ENCODE measurements at regions not wholly inside any gene's neighbourhood (a gene's known extent, or its start where the extent isn't known, plus 50 kb on each side); places are given as distances from the start of the nearest gene placed in this dataset.
"Not testable (repeated sequence)": the region's sequence is repeated elsewhere in the genome, so short reads cannot be mapped to it uniquely, and the experiment has no call there.

GRCh38 chr9:7338586-7339281 lies 460.8 kb downstream of the DMAC1 start:
- DNase-seq: no peak

- no peak for DNase-seq
These were observed 463.1 kb downstream of the DMAC1 start for GRCh38 chr9:7336356-7337065.

DNA sequence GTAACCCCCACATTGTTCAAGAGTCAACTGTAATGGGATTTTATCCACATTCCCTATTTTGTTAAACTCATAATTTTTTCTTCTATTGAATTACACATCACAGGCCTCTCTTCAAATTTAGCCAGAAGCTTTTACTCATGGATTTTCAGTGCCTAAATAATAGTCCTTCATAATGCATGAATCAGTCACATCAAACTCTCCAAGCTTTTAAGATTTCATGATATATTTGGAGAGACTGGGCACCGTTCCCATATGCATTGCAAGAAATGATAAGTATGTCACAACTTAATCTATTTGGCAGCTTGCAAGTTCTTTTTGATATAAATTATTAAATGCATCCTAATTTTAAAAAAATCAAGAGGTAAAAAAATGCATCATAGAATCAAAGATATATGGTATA lies 465.9 kb downstream of the DMAC1 start:
- no peak for DNase-seq

- DNase-seq: no peak
These were observed 466.8 kb downstream of the DMAC1 start for GRCh38 chr9:7332780-7333179.

DNA sequence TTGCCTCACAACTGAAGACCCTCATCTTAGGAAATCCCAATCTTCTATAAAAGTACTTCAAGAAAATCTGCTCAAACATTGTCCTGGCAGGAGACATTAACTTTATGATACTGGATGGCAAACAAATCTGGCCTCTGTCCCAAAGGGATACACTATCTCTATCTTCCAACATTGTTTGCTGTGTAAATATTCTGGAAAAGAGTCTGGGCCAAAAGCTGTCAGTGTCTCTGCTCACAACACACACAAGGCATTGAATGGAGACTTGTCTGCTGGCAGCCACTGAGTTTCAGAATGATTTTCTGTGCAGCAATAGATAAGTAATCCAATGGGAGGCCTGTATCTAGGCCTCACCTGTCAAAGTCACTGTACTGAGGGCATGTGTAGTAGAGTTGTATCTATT lies 471.1 kb downstream of the DMAC1 start:
- DNase-seq: no peak

DNA sequence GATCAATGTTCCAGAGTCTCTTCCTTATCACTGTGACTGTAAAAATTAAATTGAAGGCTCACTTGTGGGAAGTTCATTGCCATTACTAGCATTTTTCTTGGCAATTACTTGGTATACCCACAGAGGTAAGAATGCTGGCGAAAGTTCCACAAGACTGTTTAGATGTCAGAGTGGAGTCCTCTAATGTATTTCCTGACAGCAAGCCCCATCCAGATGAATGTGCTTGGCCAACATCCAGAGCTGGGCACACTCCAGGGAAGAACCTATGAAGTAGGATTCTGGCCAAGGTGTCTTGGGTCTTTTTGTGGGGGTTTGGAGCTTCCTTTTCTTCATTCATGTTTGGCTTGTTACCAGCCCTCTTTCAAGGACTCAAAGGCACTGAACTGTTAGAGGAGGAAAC lies 473.6 kb downstream of the DMAC1 start:
- no peak for DNase-seq

DNA sequence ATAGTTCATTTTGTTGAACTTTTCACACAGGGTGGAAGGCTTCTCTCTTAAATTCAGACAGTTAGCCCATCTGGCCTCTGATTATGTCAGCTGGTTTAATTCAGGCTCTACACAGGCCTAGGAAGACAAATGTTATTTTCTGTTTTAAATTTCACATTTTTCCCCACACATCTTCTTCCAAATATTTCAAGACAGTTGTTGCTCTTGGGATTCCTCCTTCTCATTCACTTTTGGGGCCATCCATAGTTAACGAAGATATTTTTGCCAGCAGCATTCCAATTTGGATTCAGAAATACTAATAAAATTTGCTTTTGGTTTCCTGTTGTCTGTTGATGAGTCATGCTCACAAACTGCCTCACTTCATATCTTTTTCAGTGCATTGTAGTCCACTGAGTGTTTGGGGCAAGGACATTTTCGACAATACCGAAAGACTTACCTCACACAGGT lies 475.4 kb downstream of the DMAC1 start:
- no peak for DNase-seq

- no peak for DNase-seq
These were observed 478.7 kb downstream of the DMAC1 start for GRCh38 chr9:7320841-7321240.

DNA sequence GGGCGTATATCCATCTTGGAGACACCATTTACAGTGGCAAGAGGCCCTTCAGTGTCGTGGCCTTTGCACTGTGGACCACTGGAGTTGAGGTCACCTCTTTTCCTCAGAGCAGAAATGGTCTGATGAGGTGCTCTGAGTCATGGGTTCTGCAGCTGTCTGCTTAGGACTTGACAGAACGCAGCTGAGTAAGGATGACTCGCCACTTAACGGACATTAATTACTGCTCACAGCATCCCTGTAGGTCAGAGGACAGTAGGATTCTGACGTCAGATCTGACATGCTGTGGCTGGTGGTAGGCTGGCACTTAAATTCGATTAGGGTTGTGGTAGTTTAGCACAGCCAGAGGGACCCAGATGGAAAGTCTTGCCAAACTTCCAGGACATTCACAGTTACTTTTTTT lies 479.4 kb downstream of the DMAC1 start:
- DNase-seq: no peak

DNA sequence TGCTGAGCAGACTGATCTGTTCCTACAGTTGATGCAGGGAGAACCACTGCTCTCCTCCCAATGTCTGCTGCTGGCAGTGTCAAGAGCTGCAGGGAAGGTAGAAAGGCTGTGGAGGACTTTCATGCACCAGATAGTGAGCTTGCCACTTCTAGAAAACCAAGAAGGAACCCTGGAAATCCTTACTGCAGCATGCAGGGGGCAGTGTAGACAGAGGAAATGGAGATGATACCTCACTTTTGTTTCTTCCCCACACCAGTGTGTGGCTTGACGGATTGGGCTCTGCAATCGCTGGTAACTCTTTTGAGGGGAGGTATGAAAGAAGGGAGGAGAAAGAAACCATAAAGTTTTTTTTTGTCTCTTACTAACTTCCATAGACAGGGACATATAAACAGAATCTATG lies 480.7 kb downstream of the DMAC1 start:
- DNase-seq: no peak

- DNase-seq: no peak
These were observed 482.6 kb downstream of the DMAC1 start for GRCh38 chr9:7316967-7317366.

DNA sequence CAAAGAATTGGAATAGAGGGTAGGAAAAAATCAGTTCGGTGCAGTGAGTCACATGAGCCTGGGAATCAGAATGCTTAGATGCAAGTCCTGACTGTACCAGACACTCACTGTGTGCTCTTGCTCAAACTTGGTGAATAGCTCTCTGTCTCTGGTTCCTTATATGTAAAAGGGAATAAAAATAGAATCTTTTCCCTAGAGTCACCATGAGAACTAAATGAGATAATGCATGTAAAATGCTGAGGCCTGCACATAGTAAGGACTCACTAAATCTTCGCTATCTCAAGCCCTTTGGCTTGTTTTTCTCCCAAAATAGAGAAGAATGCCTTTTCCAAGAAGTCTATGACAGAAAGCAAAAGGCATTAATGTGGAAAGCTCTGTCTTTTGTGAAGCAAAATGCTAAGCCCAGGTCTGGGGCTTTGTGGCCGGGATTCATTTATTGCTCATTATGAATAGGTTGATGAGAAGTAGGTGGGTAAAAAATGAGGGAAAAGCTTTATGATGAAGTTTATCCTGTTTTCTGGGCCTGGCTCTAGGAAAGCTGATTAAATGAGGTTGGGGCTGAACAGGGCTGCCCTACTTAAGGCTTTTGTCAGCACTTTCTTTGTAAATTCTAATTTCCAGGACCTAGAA lies 483.3 kb downstream of the DMAC1 start:
- DNase-seq: no peak

- DNase-seq: no peak
These were observed 483.8 kb downstream of the DMAC1 start for GRCh38 chr9:7315746-7316145.

GRCh38 chr9:7315116-7315515 lies 484.5 kb downstream of the DMAC1 start:
- no peak for DNase-seq

DNA sequence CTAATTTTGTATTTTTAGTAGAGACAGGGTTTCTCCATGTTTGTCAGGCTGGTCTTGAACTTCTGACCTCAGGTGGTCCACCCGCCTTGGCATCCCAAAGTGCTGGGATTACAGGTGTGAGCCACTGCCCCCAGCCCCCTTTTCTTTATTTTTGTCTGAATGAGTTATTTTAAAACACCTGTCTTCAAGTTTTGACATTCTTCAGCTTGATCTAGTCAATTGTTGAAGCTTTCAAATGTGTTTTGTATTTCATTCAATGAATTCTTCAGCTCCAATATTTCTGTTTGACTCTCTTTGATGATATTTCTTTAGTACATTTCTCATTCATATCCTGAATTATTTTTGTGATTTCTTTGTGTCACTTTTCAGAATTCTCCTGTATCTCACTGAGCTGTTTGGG lies 486.2 kb downstream of the DMAC1 start:
- no peak for DNase-seq

GRCh38 chr9:7309051-7309450 lies 490.5 kb downstream of the DMAC1 start:
- not testable (repeated sequence) for DNase-seq

GRCh38 chr9:7305677-7306076 lies 493.9 kb downstream of the DMAC1 start:
- no peak for DNase-seq

GRCh38 chr9:7304627-7304995 lies 495.0 kb downstream of the DMAC1 start:
- DNase-seq: no peak

- DNase-seq: no peak
These were observed 495.5 kb downstream of the DMAC1 start for GRCh38 chr9:7303907-7304626.

DNA sequence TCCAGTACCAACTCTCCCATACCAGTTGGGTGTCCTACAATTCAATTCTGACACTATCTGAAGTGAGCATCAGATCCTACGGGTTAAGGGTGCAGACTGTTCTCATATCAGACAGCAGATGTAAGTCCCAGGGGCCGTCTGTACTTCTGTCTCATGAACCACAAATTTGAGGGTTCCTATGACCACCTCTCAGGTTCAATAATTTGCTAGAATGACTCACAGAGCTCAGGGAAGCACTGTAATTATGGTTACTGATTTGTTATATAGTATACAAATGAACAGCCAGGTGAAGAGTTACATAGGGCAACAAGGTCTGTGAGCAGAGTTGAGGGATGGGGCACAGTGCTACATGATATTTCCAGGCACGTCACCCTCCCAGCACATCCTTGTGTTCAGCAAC lies 499.1 kb downstream of the DMAC1 start:
- no peak for DNase-seq

DNA sequence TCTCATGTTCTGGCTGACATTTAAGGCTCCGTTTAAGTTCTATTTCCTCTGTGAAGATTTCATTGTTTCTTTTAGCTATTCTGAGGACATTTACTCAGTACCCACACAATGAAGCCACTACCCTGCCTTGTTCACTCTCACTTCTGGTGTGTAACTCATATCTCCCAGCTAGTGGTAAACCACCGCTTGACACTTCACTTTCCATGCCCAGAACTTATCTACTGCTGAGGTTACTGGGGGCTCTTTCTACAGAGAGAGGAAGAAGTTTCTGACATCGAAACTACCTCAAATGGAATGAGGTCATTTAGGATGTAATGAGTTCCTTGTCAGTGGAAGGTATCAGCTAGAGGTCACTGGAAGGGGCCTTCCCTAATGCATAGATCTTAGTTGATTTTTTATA lies 501.5 kb downstream of the DMAC1 start:
- DNase-seq: no peak

DNA sequence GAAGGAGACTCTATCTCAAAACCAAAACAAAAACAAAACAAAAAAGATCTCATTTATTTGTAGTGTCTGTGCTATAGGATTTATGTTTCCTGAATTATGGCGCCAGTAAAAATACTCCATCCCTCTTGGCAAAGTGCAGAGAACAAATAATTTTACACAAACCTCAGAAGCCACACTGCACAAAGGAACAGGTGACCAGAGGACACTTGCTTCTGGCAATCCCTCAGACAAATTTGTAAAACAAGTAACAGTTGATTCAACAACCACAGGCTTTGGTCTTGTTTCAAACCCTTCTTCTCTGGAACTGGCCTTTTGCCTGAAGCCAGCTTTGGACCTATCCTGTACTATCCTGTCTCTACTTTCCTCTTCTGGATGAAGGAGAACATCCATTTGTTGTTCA lies 502.1 kb downstream of the DMAC1 start:
- DNase-seq: no peak

DNA sequence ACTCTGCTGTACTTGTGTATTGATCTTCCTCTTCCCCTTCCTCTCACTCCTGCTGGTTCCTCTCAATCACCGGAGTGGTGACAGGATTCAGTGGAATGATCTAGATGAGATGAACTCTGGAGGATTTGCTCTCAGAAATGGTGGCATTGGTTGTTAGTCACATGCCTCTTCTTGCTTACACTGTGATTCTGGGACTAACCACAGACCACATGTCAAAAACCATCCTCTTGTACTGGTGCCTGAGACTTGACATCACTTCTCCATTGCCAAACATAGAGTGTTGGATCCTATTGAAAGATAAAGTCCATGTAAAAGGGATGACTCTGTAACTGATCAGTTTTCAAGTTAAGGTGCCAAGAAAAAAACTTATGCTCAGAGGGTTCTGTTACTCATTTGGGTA lies 506.5 kb downstream of the DMAC1 start:
- DNase-seq: no peak

DNA sequence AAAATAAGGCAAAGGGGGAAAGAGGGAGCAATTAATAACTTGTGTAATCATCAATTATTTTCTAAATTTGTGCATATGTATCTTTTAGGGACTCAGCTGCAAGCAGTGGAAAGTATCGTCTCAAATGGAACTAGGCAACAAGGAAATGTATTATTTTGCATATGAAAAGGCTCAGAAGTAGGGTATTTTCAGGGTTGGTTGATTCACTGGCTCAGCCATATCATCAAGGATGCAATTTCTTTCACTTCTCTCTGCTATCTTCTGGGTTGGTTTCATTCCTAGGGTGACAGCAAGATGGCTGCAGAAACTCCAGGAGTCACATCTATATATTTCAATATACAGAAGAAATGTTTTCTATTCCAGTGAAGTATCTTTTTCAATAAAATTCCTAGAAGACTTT lies 509.8 kb downstream of the DMAC1 start:
- DNase-seq: no peak

All from activated gamma-delta T cell treated with Interleukin-2 at 50 U/mL for 16 hours (primary cell).